Dermis microvascular lymphatic vessel endothelial cell (primary cell): ENCODE measurements at regions not wholly inside any gene's neighbourhood (a gene's known extent, or its start where the extent isn't known, plus 50 kb on each side); places are given as distances from the start of the nearest gene placed in this dataset.

Experiments used
- DNase-seq, 2 donors: peaks; one replicate each; pipeline versions ENCODE4 v3.0.0 to v3.0.0-alpha.2; 2010; ENCODE audit warnings: low read depth in 2 of 2

- DNase-seq = no peak
Observed at GRCh38 chr20:18999086-18999485, 185.5 kb downstream of the SCP2D1 start.

- no peak for DNase-seq
Observed at GRCh38 chr20:19000078-19000477, 186.5 kb downstream of the SCP2D1 start.

GRCh38 chr20:19001177-19001576, 187.6 kb downstream of the SCP2D1 start:
- no peak for DNase-seq

GRCh38 chr20:19003366-19004336, 190.1 kb downstream of the SCP2D1 start:
- no peak for DNase-seq

GRCh38 chr20:19004975-19005374, 191.4 kb downstream of the SCP2D1 start:
- DNase-seq = no peak

GRCh38 chr20:19008497-19008896, 194.9 kb downstream of the SCP2D1 start:
- no peak for DNase-seq

GRCh38 chr20:19009081-19009688, 195.6 kb downstream of the SCP2D1 start:
- DNase-seq = no peak

GRCh38 chr20:19012676-19013075, 199.1 kb downstream of the SCP2D1 start:
- no peak for DNase-seq

- DNase-seq = no peak
Observed at GRCh38 chr20:19013907-19014306, 198.5 kb upstream of the SLC24A3 start.

GRCh38 chr20:19015351-19016139, 196.9 kb upstream of the SLC24A3 start:
- DNase-seq = no peak

- DNase-seq = no peak
Observed at GRCh38 chr20:19016140-19016497, 196.3 kb upstream of the SLC24A3 start.

GRCh38 chr20:19017104-19017690, 195.2 kb upstream of the SLC24A3 start:
- no peak for DNase-seq

GRCh38 chr20:19018881-19019280, 193.6 kb upstream of the SLC24A3 start:
- DNase-seq = no peak

- no peak for DNase-seq
Observed at GRCh38 chr20:19019734-19020364, 192.6 kb upstream of the SLC24A3 start.

- DNase-seq = no peak
Observed at GRCh38 chr20:19021406-19022117, 190.9 kb upstream of the SLC24A3 start.

GRCh38 chr20:19022118-19022575, 190.3 kb upstream of the SLC24A3 start:
- DNase-seq = no peak

- DNase-seq = no peak
Observed at GRCh38 chr20:19022791-19023448, 189.5 kb upstream of the SLC24A3 start.

GRCh38 chr20:19024296-19025035, 188.0 kb upstream of the SLC24A3 start:
- no peak for DNase-seq

- no peak for DNase-seq
Observed at GRCh38 chr20:19025430-19026120, 186.9 kb upstream of the SLC24A3 start.
